Endothelial cell (in vitro differentiated cells): ENCODE measurements at regions not wholly inside any gene's neighbourhood (a gene's known extent, or its start where the extent isn't known, plus 50 kb on each side); places are given as distances from the start of the nearest gene placed in this dataset.
A peak's percentile ranks its signal among the peaks of the same experiment; 100 is the strongest.

Experiments
- DNase-seq: peaks from one replicate; pipeline ENCODE4 v3.0.0; 2021; ENCODE audit warnings: low spot score
- H3K27ac Mint-ChIP-seq: one replicate; pipeline ENCODE4 v1.8.0; 2021; ENCODE audit warnings: mixed read lengths, inconsistent platforms; ENCODE audit not compliant: unreplicated experiment
- H3K27me3 Mint-ChIP-seq: one replicate; pipeline ENCODE4 v1.8.0; 2021; ENCODE audit warnings: mild to moderate bottlenecking, moderate library complexity, mixed read lengths, inconsistent platforms; ENCODE audit not compliant: unreplicated experiment
- H3K36me3 Mint-ChIP-seq: one replicate; pipeline ENCODE4 v1.8.0; 2021; ENCODE audit warnings: mild to moderate bottlenecking, low read depth, mixed read lengths, inconsistent platforms; ENCODE audit not compliant: unreplicated experiment
- H3K4me1 Mint-ChIP-seq: one replicate; pipeline ENCODE4 v1.8.0; 2021; ENCODE audit warnings: mild to moderate bottlenecking, mixed read lengths, inconsistent platforms; ENCODE audit not compliant: unreplicated experiment
- H3K4me3 Mint-ChIP-seq: one replicate; pipeline ENCODE4 v1.8.0; 2021; ENCODE audit warnings: mild to moderate bottlenecking, mixed read lengths, inconsistent platforms; ENCODE audit not compliant: unreplicated experiment
- H3K9me3 Mint-ChIP-seq: one replicate; pipeline ENCODE4 v1.8.0; 2021; ENCODE audit warnings: mixed read lengths, inconsistent platforms; ENCODE audit not compliant: unreplicated experiment
- TF ChIP-seq, protein P1 (sequence below): fragments of 200-600 bp; sonication (generic); IDR thresholded peaks from one replicate; pipeline ENCODE4 v1.5.0; 2021; ENCODE audit warnings: antibody characterized with exemption; ENCODE audit not compliant: unreplicated experiment

DNA sequence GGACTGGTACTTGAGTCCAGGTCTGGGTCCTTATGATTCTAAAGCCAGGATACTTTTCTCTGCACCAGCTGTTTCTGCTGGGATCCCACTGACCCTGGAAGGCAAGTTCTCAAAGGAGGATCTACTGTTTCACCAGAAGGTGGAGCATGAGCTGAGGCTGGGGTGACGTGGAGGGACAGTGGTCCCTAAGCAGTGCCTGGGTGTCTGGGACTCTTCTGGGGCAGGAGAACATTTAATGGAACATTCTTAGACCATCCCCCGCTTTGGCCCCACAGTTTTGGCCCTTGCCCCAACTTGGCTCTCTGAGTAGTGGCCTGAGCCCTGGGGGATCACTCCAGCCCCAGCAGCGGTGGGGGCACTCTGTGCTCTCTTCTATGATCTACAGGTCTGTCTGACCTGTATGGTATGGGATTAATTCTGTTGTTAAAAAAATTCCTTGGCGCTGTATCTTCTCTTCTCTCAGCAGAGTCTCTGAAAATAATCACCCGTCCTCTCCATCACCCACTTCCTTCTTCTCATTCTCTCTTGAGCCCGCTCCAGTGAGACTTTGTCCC lies 60.3 kb upstream of the CSF3R start:
- Mint-ChIP-seq H3K4me1 (no peaks in the 10 kb centered on the region), H3K27ac (no peak overlapping the region), H3K4me3 (no peak overlapping the region), H3K27me3 (no peaks in the 10 kb centered on the region), H3K36me3 (no peaks in the 10 kb centered on the region), H3K9me3 (no peaks in the 10 kb centered on the region)
- peak; percentile 33 for DNase-seq
- TF ChIP-seq, protein P1, sequence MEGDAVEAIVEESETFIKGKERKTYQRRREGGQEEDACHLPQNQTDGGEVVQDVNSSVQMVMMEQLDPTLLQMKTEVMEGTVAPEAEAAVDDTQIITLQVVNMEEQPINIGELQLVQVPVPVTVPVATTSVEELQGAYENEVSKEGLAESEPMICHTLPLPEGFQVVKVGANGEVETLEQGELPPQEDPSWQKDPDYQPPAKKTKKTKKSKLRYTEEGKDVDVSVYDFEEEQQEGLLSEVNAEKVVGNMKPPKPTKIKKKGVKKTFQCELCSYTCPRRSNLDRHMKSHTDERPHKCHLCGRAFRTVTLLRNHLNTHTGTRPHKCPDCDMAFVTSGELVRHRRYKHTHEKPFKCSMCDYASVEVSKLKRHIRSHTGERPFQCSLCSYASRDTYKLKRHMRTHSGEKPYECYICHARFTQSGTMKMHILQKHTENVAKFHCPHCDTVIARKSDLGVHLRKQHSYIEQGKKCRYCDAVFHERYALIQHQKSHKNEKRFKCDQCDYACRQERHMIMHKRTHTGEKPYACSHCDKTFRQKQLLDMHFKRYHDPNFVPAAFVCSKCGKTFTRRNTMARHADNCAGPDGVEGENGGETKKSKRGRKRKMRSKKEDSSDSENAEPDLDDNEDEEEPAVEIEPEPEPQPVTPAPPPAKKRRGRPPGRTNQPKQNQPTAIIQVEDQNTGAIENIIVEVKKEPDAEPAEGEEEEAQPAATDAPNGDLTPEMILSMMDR: peak; percentile 12

- no peaks in the 10 kb centered on the region for H3K27me3 Mint-ChIP-seq
- H3K9me3 Mint-ChIP-seq: no peaks in the 10 kb centered on the region
- H3K36me3 Mint-ChIP-seq: no peaks in the 10 kb centered on the region
- no peak for DNase-seq
- TF ChIP-seq, protein P1: no peak
- H3K27ac Mint-ChIP-seq: no peak overlapping the region
- no peak overlapping the region for H3K4me3 Mint-ChIP-seq
- no peaks in the 10 kb centered on the region for H3K4me1 Mint-ChIP-seq
These were observed 59.6 kb upstream of the CSF3R start for GRCh38 chr1:36542024-36542961.

DNA sequence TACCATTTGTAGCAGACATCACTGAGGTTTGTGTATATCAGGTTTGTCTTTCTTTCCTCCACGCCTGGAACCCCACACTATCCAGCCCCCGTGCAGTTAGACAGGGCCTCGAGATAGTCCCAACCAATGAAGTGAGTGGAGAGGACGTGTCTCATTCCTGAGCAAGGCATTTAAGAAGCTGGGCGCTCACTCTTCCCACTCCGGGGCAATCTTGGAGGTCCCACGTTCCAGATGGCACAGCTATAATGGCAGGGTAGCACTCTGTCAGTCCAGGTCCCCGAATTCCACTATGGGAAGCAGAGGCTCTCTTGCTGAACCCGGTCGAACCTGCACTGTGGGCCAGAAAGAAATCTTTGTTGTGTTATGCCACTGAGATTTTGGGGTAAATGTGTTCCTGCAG lies 57.3 kb upstream of the CSF3R start:
- Mint-ChIP-seq H3K4me3 (no peak overlapping the region), H3K36me3 (no peaks in the 10 kb centered on the region), H3K4me1 (no peaks in the 10 kb centered on the region), H3K9me3 (no peaks in the 10 kb centered on the region), H3K27ac (no peak overlapping the region), H3K27me3 (no peaks in the 10 kb centered on the region)
- DNase-seq: no peak
- TF ChIP-seq, protein P1: no peak

DNA sequence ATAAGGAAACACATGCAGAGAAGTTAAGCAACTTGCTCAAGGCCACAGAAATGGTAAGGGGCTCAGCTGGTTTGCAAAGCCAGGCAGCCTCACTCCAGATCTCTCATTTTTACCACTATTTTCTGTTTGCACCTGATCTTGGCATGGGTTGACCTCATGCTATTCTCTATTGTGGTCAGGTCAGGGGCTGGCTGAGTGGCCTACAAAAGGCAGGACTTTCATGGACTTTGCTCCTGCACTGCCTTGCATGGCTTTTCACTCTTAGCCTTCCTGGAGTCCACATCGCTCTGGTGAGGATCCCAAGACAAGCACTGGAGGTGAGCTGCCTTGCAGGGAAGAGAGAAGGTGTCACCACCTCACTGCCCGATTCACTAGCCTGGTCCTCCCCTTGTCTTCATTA lies 56.8 kb upstream of the CSF3R start:
- H3K4me1 Mint-ChIP-seq: no peaks in the 10 kb centered on the region
- no peak overlapping the region for H3K4me3 Mint-ChIP-seq
- H3K27ac Mint-ChIP-seq: no peak overlapping the region
- no peaks in the 10 kb centered on the region for H3K36me3 Mint-ChIP-seq
- DNase-seq: no peak
- H3K9me3 Mint-ChIP-seq: no peaks in the 10 kb centered on the region
- no peaks in the 10 kb centered on the region for H3K27me3 Mint-ChIP-seq
- TF ChIP-seq, protein P1: no peak

- TF ChIP-seq, protein P1: no peak
- Mint-ChIP-seq H3K4me1 (no peaks in the 10 kb centered on the region), H3K9me3 (no peaks in the 10 kb centered on the region), H3K27ac (no peak overlapping the region), H3K27me3 (no peaks in the 10 kb centered on the region), H3K36me3 (no peaks in the 10 kb centered on the region), H3K4me3 (no peak overlapping the region)
- DNase-seq: no peak
These were observed 55.3 kb upstream of the CSF3R start for GRCh38 chr1:36537991-36538390.
